D341Med (cell line): ENCODE measurements at regions not wholly inside any gene's neighbourhood (a gene's known extent, or its start where the extent isn't known, plus 50 kb on each side); places are given as distances from the start of the nearest gene placed in this dataset.
"Not testable (repeated sequence)": the region's sequence is repeated elsewhere in the genome, so short reads cannot be mapped to it uniquely, and the experiment has no call there.

Experiments used
- DNase-seq: peaks from one replicate; pipeline ENCODE4 v3.0.0; 2012; ENCODE audit warnings: low spot score

DNA sequence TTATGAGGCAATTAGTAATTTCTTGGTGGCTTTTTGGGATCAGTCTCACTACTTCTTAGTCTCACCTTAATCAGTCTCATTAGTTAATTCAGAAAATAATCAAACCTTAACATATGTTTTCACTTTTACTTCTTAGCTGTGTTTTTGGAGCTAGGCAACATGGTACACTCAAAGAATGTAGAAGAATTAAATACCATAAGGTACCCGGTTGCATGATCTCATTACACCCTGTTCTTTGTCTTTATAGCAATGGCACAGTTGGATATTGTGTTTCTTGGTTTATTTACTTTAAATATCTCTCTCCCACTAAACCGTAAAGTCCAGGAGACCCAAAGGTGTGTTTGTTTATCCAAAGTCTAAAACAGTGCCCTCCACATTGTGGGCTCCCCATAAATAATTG lies 132.3 kb downstream of the TNFSF18 start:
- no peak for DNase-seq

DNA sequence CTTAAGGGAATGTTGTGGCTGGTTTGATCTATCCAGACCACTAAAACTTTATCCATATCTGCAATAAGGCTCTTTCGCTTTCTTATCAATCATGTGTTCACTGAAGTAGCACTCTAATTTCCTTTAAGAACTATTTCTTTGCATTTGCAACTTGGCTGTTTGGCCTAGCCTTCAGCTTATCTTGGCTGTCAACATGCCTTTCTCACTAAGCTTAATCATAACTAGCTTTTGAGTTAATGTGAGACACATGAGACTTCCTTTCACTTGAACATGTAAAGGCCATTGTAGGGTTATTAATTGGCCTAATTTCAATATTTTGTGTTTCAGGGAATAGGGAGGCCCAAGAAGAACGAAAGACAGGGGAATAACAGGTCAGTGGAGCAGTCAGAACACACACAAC lies 124.7 kb downstream of the TNFSF18 start:
- no peak for DNase-seq

GRCh38 chr1:172928412-172928811 lies 122.3 kb downstream of the TNFSF18 start:
- no peak for DNase-seq

DNA sequence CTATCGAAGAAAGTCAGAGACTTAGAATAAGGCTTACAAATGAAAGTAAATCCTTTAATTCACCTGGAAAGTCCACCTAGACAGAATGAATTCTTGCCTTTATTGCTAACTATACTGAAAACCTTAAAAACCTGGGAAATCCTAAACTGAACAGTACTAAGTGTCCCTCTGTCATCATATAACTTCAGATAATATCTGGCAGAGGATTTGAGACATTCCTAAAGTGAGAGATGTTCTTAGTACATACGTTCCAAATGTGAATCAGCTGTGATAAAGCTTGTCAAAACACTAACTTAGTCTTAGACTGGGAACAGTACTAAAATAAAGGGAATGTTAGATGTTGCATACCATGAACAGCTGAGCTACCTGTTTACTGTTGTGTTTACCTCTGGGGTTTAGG lies 121.7 kb downstream of the TNFSF18 start:
- no peak for DNase-seq

- no peak for DNase-seq
Observed at GRCh38 chr1:172930142-172930541, 120.6 kb downstream of the TNFSF18 start.

- no peak for DNase-seq
Observed at GRCh38 chr1:172931340-172931739, 119.4 kb downstream of the TNFSF18 start.

- DNase-seq, result no peak
Observed at GRCh38 chr1:172931761-172932160, 119.0 kb downstream of the TNFSF18 start.

DNA sequence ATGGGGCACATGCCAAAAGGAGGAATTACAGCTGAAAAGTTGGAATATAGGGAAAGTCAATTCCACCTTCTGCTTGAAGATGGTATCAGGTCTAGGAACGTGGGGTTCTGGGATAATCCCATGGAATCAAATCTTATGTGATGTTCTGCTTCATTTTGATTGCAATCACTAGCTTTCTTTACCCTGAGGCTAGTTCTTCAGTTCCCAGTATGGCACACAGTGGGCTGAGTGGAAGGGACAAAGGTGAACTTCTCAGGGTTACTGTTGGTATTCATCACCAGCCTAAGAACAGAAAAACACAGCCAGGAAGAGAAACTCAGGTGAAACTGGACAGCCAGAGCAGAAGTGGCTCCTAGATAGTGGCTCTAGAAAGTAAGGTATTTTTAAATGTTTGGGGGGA lies 117.8 kb downstream of the TNFSF18 start:
- no peak for DNase-seq

DNA sequence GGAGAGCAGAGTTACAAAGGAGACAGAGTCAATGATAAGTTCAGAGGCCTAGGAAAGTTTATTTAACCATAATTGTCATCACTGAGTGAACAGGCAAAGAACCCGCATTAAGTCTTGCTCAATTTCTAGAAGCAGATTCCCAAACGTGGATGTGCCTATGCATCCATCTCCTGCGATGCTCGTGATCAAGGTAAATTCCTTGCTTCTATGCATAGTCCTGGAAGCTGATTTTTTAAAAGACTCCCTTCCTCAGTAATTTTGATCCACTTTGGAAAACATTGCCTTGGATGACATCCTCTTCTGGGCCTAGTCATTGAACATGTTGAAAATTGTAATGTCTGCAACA lies 116.4 kb downstream of the TNFSF18 start:
- DNase-seq, result no peak

- DNase-seq, result no peak
Observed at GRCh38 chr1:172935062-172935592, 115.6 kb downstream of the TNFSF18 start.

GRCh38 chr1:172936088-172936645 lies 114.6 kb downstream of the TNFSF18 start:
- DNase-seq, result no peak

DNA sequence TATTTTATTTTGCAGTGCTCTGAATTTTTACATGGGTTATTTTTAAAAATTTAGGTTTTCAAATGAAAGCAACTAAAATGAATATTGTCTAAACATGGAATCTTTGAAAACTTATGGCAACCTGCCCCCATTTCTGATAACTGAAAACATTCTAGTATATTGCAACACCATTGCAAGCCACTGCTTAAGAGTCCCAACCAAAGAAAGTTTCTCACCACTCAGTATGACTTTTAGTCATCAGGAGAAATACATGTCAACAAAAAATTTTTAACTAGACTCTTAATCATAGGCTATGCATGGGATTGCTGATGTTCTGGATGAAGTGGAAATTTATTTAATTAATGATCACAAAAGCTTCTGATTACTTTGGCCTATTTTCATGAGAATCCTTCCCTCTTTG lies 112.1 kb downstream of the TNFSF18 start:
- DNase-seq, result no peak

- DNase-seq, result no peak
Observed at GRCh38 chr1:172939475-172939874, 111.3 kb downstream of the TNFSF18 start.

GRCh38 chr1:172940174-172940855 lies 110.4 kb downstream of the TNFSF18 start:
- DNase-seq, result no peak

- no peak for DNase-seq
Observed at GRCh38 chr1:172941471-172941870, 109.3 kb downstream of the TNFSF18 start.

DNA sequence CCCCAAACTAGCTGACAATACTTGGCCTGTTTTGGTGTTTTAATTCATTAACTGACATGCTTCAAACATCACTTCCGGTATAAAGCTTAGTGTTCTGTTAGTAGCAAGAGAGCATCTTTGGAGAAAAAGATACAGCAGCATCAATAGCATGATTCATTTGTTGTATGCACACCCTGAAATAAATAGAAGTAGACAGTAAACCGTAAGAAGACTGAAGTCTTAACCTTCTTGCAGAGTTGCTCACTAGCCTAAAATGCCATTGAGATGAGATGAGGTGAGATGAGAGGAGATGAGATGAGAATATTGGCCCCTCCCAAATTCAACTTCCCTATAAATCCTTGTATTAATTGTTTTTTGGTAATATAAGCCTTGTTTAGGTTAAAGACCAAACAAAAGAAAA lies 108.8 kb downstream of the TNFSF18 start:
- no peak for DNase-seq

DNA sequence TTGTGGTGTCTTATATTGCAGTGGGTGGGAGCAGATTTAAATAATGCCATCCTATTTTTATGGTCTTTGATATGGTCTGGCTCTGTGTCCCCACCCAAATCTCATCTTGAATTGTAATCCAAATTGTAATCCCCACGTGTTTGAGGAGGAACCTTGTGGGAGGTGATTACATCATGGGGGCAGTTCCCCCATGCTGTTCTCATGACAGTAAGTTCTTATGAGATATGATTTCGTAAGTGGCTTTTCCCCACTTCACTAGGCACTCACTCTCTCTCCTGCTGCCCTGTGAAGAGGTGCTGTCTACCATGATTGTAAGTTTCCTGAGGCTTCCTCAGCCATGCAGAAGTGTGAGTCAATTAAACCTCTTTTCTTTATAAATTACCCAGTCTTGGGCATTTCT lies 107.6 kb downstream of the TNFSF18 start:
- not testable (repeated sequence) for DNase-seq

- DNase-seq, result no peak
Observed at GRCh38 chr1:172944931-172945330, 105.8 kb downstream of the TNFSF18 start.

DNA sequence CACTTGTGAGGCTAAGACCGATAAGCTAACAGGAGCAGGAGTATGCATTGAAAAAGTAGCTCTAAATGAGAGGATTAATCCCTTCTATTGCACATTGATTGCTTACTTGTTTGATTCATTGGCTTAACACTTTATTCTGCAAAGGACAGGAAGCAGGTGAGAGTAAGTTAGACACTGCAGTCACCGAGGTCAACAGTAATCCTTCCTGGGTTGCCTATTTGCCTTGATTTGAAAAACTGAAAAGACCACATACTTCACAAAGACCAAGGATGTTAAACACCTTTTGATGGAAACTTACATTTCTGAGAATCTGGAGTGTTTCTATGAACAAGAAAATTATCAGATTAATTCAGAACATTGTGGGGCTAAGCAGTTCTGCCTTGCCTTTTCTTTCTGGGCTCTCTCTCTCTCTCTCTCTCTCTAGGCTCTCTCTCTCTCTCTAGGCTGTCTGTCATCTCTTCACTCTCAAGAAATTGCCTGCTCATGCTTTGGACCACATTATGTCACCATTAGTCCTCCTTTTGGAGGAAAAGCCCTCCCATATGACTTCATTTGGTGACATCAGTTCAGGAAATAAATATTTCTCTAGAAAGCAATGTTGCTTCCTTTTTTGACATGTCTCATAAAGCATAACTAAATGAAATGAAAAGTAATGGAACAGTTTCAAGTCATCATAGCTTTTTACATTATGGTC lies 103.8 kb downstream of the TNFSF18 start:
- no peak for DNase-seq

GRCh38 chr1:172948457-172948856 lies 102.3 kb downstream of the TNFSF18 start:
- no peak for DNase-seq

- DNase-seq, result no peak
Observed at GRCh38 chr1:172949096-172949495, 101.6 kb downstream of the TNFSF18 start.

DNA sequence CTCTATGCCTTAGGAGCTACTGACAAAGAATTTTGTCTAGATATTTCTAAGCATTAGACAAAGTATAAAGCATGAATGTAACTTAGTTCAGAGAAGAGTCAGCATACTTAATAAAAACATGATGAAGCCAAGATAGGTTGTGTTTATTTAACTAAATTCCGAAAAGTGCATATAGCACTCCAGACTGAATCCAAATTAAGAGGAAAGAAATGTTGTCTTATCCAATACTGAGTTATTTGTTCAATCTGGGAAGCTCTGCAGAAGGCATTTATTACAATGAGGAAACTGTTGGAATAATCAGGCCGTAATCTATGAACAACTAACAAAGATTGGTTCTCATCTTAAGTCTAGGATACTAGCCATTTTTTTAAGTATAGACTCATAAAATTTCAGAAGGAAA lies 100.2 kb downstream of the TNFSF18 start:
- no peak for DNase-seq

DNA sequence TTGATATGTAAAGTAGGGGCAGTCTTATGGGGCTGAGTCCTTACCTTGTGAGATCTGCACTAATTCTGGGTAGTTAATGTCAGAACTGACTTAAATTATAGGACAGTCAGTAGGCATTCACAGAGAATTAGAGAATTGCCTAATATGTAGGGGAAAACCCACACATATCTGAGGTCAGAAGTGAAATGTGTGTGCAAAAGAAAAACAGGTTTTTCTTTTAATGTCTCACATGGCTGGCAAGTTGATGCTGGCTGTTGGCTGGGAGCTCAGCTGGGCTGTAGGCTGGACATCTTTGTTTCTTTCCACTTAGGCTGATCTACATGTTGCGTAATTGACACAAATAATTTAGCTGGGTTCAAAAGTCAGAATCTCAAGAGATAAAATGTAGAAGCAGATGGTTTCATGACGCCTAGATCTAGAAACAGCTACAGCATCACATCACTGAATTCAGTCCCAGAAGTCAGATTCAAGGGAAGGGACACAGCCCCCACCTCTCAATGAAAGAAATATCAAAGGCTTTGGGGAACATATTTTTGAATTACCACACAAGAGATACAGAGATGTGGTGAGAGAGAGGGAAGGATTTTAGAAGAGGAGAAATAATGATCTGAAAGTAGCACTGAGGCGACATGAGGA lies 98.9 kb downstream of the TNFSF18 start:
- no peak for DNase-seq
